GM23338 (cell line): ENCODE measurements at regions not wholly inside any gene's neighbourhood (a gene's known extent, or its start where the extent isn't known, plus 50 kb on each side); places are given as distances from the start of the nearest gene placed in this dataset.

ENCODE experiments used
- TF ChIP-seq, protein P1 (sequence below), 2 experiments: fragments of 200-600 bp in 1 of 2; sonication (generic) in 1 of 2; conservative IDR thresholded peaks; 2 replicates each; pipeline versions ENCODE4 v1.5.1 to v1.6.1; 2016 to 2017; ENCODE audit warnings: antibody characterized with exemption in 2 of 2, low read depth in 2 of 2, mild to moderate bottlenecking in 2 of 2, moderate library complexity in 1 of 2
- TF ChIP-seq, protein P2 (sequence below): IDR thresholded peaks from one replicate; pipeline ENCODE4 v1.6.1; 2018; ENCODE audit warnings: antibody characterized with exemption; ENCODE audit not compliant: unreplicated experiment

- TF ChIP-seq, protein P1, sequence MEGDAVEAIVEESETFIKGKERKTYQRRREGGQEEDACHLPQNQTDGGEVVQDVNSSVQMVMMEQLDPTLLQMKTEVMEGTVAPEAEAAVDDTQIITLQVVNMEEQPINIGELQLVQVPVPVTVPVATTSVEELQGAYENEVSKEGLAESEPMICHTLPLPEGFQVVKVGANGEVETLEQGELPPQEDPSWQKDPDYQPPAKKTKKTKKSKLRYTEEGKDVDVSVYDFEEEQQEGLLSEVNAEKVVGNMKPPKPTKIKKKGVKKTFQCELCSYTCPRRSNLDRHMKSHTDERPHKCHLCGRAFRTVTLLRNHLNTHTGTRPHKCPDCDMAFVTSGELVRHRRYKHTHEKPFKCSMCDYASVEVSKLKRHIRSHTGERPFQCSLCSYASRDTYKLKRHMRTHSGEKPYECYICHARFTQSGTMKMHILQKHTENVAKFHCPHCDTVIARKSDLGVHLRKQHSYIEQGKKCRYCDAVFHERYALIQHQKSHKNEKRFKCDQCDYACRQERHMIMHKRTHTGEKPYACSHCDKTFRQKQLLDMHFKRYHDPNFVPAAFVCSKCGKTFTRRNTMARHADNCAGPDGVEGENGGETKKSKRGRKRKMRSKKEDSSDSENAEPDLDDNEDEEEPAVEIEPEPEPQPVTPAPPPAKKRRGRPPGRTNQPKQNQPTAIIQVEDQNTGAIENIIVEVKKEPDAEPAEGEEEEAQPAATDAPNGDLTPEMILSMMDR (conservative IDR thresholded peaks at IDR 0.05; ENCODE audit: low read depth in 2 of 2): no peak
- TF ChIP-seq, protein P2, sequence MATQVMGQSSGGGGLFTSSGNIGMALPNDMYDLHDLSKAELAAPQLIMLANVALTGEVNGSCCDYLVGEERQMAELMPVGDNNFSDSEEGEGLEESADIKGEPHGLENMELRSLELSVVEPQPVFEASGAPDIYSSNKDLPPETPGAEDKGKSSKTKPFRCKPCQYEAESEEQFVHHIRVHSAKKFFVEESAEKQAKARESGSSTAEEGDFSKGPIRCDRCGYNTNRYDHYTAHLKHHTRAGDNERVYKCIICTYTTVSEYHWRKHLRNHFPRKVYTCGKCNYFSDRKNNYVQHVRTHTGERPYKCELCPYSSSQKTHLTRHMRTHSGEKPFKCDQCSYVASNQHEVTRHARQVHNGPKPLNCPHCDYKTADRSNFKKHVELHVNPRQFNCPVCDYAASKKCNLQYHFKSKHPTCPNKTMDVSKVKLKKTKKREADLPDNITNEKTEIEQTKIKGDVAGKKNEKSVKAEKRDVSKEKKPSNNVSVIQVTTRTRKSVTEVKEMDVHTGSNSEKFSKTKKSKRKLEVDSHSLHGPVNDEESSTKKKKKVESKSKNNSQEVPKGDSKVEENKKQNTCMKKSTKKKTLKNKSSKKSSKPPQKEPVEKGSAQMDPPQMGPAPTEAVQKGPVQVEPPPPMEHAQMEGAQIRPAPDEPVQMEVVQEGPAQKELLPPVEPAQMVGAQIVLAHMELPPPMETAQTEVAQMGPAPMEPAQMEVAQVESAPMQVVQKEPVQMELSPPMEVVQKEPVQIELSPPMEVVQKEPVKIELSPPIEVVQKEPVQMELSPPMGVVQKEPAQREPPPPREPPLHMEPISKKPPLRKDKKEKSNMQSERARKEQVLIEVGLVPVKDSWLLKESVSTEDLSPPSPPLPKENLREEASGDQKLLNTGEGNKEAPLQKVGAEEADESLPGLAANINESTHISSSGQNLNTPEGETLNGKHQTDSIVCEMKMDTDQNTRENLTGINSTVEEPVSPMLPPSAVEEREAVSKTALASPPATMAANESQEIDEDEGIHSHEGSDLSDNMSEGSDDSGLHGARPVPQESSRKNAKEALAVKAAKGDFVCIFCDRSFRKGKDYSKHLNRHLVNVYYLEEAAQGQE: no peak
These were observed 142.0 kb upstream of the ATP1B1 start for GRCh38 chr1:168964478-168964877.
